AG09309 (cell line): ENCODE measurements at regions not wholly inside any gene's neighbourhood (a gene's known extent, or its start where the extent isn't known, plus 50 kb on each side); places are given as distances from the start of the nearest gene placed in this dataset.
"Not testable (repeated sequence)": the region's sequence is repeated elsewhere in the genome, so short reads cannot be mapped to it uniquely, and the experiment has no call there.

ENCODE experiments used
- DNase-seq: peaks from one replicate; pipeline ENCODE4 v3.0.0-alpha.2; 2010; ENCODE audit warnings: low read depth
- H3K4me3 ChIP-seq: 2 replicates; pipeline ENCODE4 v1.5.1; 2011; ENCODE audit warnings: mild to moderate bottlenecking, low read depth, low read length, moderate library complexity; ENCODE audit not compliant: control insufficient read depth
- CTCF ChIP-seq: IDR thresholded peaks from 2 replicates; pipeline ENCODE4 v1.5.1; 2011; ENCODE audit warnings: mild to moderate bottlenecking, low read depth, low read length, inconsistent platforms; ENCODE audit not compliant: insufficient read depth, control insufficient read depth; ENCODE audit errors: missing control alignments

- no peak for DNase-seq
- no peak for TF ChIP-seq CTCF
- H3K4me3 ChIP-seq, result no peak overlapping the region
These were observed 935.9 kb upstream of the LRATD1 start for GRCh38 chr2:13696601-13697000.

GRCh38 chr2:13698847-13699246, 933.7 kb upstream of the LRATD1 start:
- no peak for TF ChIP-seq CTCF
- H3K4me3 ChIP-seq, result no peak overlapping the region
- no peak for DNase-seq

GRCh38 chr2:13699939-13700338, 932.6 kb upstream of the LRATD1 start:
- DNase-seq, H3K4me3 ChIP-seq: not testable (repeated sequence)

GRCh38 chr2:13711154-13711553, 921.4 kb upstream of the LRATD1 start:
- no peak overlapping the region for H3K4me3 ChIP-seq
- DNase-seq, result no peak
- TF ChIP-seq CTCF, result no peak

GRCh38 chr2:13714466-13714865, 918.1 kb upstream of the LRATD1 start:
- no peak for DNase-seq
- TF ChIP-seq CTCF, result no peak
- H3K4me3 ChIP-seq, result no peak overlapping the region

- TF ChIP-seq CTCF, result no peak
- no peak overlapping the region for H3K4me3 ChIP-seq
- DNase-seq, result no peak
These were observed 906.6 kb upstream of the LRATD1 start for GRCh38 chr2:13725945-13726344.

GRCh38 chr2:13745330-13745729, 887.2 kb upstream of the LRATD1 start:
- no peak for TF ChIP-seq CTCF
- DNase-seq, result no peak
- no peak overlapping the region for H3K4me3 ChIP-seq
